NT2/D1 (cell line): ENCODE measurements at regions not wholly inside any gene's neighbourhood (a gene's known extent, or its start where the extent isn't known, plus 50 kb on each side); places are given as distances from the start of the nearest gene placed in this dataset.

Experiments used
- SUZ12 ChIP-seq: IDR thresholded peaks from 2 replicates; pipeline ENCODE4 v1.6.1; 2011; ENCODE audit not compliant: insufficient read length, insufficient read depth; ENCODE audit errors: extremely low read depth
- YY1 ChIP-seq: IDR thresholded peaks from 2 replicates; pipeline ENCODE4 v1.6.1; 2011; ENCODE audit not compliant: insufficient read length, insufficient read depth
- ZNF274 ChIP-seq: IDR thresholded peaks from 2 replicates; pipeline ENCODE4 v1.6.1; 2011; ENCODE audit warnings: mild to moderate bottlenecking, low read depth, low read length

DNA sequence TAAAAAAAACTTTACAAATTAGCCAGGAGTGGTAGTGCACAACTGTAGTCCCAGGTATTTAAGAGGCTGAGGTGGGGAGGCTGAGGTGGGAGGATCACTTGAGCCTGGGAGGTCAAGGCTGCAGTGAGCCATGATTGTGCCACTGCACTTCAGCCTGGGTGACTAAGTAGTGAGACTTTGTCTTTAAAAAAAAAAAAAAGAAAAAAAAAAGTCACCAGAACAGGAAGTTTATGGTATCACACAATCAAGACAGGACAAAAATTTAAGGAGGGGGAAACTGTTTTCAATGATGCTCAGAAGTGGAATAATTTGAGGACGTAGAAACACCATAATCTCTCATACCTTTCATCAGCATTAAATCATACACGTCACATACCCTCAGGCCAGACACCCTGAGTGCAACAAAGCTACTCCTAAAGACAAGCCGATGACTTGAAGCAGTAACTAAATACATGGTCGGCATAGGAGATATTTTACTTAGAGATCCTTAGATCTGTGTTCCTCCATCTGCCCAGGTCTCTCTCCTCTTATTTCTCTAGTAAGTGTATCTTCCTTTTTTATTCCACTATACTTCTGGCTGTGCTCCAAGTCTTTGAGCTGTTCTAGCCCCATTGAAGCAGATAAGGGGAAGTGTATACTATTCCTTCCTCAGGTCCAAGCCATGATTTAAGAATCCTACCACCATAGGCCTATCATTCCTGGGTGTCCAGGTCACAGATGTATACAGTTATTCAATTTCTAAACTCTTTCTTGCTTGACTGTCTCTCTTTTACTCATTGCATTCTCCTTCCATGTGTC, 91.3 kb upstream of the APC start:
- TF ChIP-seq YY1 (no peak), SUZ12 (no peak), ZNF274 (no peak)
